T-helper 2 cell (primary cell): ENCODE measurements at regions not wholly inside any gene's neighbourhood (a gene's known extent, or its start where the extent isn't known, plus 50 kb on each side); places are given as distances from the start of the nearest gene placed in this dataset.

Experiments used
- DNase-seq, 5 experiments: peaks; one replicate each; pipeline versions ENCODE4 v3.0.0 to v3.0.0-alpha.2; 2012 to 2022

DNA sequence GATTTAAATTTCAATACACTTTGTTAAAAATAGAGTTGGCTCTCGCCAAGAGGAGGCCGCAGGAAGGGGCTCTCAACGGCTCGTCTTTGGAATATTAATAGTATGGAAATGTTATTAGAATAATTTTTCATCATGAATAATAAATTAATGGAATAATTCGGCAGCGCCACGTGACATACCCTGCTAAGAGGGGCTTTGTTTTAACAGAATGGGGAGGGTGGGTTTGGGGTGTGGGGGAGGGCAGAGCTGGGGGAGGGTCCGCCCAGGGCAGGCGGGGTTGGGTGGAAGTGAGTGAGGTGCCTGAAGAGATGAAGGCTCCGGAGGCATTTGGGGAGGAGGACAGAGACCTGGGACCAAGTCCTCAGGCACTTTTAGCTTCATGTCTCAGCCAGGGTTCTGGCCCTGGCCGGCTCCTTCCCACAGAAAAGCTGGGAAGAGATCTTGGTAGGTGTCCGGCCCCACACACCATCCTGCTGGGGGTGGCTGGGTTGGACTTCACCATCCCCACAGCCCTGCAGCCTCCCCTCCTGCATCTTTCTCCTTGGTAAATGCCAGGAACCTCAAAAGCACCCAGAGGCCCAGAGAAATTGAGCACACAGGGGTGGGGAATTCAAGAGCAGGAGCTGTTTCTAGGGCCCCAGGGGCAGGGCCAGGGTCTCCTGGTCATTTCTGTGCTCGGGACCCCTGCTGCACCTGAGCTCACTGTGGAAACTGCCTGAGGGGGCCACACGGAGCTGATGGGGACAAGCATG, 93.6 kb upstream of the BHLHE23 start:
- peak in 2 of 5 experiments; percentile 2 to 6 for DNase-seq

DNA sequence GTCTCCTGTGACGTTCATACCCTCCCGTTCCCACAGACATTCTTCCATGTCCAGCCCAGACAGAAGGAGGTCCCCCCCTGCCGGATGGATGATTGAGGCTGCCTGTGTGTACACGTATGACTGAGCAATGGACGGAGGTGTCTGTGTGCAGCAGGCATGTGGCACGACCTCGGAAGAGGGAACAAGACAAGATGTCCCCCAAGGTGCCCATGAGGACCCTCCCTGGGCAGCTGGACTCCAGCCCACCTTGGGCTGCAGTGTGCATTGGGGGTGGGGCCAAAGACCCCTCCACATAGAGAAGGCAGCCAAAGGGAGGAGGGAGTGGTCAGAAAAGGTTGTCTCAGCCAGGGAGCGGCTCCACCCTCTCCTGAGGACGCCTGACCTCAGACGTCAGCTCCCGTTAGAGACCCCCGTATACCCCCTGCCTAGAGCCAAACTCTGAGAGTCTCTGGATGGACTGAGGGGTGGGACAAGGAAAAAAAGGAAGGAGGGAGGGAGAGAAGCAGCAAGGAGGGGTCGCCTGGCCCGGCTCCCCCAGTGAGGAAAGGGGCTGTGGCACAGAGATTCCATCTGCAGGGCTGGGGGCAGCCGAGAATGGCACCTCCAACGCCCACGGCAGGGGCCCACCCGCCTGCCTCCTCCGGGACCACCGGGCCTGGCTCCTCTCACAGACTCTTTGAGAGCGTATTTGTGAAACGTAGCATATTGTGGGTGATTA, 92.9 kb upstream of the BHLHE23 start:
- no peak for DNase-seq

DNA sequence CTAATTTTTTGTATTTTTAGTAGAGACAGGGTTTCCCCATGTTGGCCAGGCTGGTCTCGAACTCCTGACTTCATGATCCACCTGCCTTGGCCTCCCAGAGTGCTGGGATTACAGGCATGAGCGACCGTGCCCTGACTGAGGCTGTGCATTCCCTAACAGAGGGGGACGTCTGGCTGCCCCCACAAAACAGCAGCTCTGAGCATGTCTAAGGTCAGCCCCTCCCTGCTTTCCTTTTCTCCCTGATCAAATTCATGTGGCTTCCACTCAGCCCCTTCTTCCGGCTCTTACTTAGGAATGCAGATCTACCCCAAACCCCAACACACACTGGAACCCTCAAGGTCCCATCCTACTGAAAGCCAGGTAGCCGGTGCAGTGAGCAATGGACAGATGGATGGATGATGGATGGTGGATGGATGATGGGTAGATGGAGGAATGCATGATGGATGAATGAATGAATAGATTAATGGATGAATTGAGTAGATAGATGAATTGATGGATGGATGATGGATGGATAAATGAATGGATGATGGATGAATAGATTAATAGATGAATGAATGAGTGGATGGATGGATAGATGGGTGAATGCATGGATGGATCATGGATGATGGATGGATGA, 91.5 kb upstream of the BHLHE23 start:
- no peak for DNase-seq

DNA sequence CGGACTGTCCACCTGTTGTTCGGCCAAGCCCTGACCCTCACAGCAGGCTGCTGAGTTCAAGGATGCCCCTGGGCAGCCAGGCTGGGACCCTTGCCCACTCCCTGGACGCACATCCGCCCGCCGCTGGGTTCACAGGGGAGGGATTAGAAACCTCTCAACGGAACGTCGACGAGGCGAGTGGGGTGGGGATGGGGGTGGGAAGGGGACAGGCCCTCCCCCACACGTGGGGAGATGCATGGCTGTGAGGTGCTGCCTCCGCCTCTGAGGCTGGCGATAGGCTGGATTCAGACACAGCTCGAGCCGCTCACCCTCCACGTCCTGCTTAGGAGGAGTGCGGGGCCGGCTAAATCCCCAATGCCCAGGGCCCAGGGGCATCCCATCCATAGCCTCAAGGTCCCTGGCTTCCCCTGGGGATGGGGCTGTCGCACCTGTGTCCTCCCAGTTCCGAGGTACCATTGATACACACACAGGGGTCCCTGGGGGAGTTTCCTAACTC, 90.6 kb upstream of the BHLHE23 start:
- DNase-seq = peak in 1 of 5 experiments; percentile 2

DNA sequence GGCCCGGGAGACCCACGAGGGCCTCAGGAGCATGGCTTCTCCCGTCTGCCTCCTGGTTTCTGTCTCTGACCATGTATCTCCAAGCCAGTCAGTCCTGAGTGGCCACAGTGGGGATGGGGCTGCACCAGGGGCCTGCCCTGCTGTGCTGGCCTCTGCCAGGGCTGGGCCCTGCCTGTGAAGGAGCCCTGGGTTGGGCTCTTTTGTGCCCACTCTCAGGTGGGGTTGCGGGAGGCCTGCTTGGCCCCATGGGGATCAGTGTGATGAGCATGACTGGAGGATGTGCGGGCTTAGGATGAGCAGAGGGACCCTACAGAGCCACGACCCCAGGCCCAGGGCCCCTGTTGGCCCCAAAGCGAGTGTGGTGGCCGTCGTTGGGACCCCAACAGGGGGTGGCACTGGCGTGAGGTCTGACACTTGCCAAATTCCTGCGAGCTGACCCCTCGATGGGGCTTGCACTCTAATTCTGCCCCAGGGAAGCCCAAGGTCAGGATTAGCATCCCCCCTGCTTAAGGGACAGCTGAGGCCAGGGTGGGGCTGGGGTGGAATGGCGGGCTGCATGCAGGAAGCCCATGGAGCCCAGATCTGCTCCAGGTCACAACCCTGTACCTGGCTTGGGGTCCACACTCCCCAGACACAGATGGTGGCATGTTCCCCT, 90.0 kb upstream of the BHLHE23 start:
- DNase-seq = peak in 1 of 5 experiments; percentile 0

DNA sequence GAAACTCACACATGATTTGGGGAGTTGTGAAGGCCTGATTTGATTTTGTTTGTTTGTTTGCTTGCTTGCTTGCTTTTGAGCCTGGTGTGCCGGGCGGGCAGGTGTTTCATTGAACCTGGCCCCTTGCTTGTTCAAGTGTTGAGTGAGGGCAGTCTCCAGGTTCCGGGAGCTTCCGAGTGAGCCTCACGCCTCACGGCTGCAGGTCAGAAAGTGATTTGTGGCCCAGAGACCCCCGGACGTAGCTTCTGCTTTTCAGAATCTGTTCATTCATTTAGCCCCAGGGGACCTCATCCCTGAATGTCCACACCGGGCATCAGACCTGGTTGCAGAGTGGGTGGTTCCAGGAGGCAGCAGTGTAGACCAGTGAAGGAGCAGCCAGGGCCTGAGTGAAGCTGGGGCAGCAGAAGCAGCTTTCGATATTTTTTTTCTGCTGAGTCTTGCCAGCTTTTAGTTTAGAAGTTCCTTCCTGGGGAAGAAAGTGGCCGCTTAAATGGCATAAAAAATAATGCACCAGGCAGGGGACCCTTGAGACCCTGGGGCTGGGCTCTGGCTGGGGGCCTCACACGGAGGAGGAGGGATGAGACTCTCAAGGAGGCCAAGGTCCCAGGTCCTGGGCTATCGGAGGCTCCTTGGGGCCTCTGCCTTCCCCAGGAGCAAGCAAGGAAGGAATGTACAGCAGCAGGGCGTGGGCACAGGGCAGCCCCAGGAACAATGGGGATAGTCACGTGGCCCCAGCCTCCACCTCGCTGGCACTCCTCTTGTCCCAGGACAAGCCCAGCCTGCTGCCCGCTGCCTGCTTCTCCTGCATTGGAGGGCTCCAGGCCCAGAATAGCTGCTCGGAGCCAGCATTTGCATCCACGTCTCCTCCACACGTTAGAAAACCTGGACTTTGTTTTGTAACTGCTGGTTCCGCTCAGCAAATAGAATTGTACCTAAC, 89.2 kb upstream of the BHLHE23 start:
- DNase-seq = peak in 1 of 5 experiments; percentile 1

DNA sequence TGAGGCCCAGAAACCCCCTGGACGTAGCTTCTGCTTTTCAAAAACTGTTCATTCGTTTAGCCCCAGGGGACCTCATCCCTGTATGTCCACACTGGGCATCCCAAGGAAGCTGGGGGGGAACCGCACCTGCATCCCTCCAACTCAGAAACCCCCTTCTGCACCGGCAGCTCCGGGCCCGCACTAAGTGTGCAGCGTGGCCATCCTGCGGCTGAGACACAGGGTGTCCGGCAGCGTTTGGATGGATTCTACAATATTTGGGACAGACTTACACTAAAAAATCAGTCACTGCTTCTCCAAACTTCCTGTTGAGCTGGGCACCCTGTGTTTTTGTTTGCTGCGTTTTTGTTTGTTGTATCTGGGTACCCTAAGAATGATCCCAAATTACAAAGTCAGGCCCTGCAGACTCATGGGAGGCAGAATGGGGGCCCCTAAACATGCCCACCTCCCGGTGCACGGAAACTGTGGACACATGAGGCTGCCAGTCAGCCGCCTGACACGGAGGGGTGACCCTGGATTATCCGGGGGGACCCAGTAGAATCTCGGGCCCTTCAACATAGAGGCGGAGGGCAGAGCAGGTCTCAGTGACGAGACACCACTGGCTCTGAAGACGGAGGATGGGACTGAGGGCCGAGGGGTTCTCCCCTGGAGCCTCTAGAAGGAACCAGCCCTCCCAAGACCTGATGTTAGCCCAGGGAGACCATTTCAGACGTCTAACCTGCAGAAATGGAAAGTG, 88.2 kb upstream of the BHLHE23 start:
- DNase-seq = no peak

DNA sequence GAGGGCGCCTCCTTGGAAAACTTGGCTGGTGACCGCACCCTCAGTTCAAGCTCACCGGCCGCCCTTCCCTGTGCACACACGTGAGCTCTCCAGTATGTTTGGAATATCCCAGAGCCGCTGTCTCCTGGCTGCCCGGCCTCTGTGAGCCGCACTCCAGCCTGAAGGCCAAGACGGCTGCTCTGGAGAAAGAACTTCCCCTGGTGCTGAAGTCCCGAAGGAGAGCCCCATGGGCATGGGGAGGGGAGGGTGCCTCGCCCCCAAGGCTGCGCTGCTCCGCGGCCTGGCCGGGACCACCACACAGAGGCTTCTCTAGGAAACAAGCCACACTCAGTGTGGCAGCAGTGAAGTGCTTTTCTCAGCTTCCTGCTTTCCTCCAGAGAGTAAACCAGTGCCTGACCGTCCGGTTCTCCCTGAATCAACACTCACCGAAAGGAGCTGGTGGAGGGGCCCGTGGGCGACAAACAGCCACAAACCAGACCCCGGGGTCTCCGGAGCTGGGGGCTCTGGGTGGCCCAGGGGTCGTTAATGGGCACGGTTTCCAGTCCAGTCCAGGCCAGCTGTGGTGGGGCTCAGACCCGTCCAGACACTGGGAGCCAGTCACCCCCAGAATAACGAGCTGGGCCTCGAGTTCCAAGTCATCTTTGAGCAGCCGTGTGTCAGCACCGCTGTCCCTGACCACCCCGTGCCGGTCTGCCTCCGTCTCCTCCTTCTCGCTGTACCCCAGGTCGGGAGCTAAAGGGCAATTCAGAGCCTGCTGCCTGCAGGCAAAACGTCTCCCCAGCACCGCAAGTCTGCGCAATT, 87.4 kb upstream of the BHLHE23 start:
- DNase-seq = no peak

DNA sequence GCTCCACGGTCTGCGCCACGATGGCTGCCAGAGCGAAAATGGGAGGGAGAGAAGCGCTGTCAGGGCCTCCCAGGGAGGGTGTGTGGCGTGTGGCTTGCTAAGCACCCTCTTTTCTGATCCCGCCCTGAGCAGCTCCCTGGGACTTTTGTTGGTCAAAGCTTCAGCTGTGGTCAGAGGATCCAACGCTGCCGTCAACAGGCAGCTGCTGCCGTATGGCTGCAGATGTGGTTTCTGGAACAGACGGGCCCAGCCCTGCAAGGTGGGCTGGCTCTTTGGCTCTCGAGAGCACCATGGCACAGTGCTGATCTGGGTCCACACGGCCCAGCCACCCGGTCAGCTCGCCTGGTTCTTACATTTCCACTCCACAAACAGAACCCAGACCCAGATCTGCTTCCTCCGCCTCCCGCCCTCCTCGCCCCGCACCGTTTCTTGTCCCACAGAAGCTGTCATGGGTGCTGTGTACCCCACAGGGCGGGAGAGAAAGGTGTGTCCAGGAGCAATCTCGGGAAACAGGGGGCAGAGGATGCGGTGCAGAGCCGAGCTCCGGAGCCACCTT, 86.0 kb upstream of the BHLHE23 start:
- no peak for DNase-seq

DNA sequence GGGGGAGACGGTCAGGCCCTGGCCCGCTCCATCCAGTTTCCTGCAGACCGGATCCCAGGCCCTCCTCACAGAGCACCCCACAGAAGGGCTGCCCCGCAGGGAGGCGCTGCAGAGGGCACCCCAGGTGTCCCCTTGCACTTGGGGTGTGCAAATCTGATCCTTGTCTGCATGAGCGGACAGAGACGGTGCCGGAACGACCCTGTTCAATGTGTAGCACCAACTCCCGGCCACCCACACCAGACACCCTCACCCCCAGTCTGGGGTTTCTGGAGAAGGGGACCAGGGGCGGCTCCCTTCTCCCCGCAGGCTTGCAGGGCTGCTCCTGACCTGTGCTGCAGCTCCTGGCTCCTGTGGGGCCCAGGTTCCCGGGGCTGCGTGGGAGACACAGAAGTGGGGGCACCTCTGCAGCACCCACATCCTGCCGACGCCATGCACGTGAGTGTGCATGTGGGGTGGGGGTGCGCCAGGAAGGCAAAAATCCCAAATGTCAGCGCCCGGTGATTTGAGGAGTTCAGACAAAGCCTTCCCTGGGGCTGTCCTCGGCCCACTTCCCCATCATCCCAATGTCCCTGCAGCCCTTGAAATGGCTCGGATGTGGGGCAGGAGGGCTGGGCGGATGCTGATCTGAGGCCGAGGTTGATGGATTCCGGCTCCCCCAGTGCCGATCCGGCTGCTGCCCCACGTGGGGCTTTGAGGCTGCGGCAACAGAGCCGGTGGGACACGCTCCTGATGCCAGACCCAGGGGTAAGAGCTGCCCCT, 85.3 kb upstream of the BHLHE23 start:
- DNase-seq = no peak

DNA sequence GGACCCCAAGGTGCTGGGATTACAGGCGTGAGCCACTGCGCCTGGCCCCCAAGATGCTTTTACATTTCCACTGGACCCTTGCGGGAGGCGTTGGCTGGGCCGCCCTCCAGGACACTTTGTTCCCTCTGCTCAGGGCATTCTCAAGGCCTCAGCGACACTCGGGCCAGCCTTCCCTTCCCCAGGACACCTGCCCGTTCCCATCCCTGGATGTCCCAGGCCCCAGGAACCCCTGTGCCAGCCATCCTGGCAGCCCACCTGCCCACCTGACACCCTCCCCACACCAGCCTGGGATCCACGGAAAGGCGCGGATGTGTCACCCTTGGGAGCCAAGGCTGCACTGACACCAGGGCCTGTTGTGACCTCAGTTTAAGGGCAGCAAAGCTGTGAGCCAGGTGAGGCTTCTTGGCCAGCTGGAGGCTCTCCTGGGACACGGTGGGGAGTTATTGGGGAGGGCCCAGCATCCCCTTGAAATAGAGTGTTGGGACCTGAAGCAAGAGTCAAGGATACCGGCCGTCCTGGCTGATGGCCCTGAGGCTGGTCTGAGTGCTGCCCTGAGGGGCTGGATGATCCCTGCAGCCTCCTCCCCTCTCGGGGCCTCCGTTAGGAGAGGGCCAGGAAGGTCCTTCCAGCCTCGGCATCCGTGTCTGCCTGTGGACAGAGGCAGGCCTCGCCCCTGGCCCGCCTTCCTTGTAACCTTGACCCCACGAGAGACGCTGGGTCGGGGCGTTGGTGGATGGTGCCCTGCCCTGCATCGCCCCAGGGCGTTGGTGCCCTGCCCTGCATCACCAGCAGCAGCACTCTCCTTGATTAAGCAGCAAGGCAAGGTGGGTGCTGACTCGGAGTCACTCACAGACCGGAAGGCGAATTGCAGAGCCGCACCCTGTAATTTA, 84.2 kb upstream of the BHLHE23 start:
- DNase-seq = peak in 2 of 5 experiments; percentile 1 to 2

DNA sequence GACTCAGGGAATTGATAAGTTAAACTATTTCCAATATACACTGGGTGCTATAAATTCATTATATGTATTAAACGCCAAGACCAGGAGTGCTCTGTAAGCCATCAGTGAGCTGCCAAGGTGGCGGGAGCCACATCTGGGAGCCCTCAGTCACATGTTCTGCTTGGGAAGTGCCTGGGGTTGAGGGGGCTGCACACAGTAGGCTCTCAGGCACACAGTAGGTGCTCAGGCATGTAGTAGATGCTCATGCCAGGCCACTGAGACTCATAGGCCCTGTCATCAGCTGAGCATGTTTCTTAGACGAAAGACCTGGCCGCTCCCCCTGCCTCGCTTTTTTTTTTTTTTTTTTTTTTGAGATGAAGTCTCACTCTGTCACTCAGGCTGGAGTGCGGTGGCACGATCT, 83.3 kb upstream of the BHLHE23 start:
- DNase-seq = no peak

DNA sequence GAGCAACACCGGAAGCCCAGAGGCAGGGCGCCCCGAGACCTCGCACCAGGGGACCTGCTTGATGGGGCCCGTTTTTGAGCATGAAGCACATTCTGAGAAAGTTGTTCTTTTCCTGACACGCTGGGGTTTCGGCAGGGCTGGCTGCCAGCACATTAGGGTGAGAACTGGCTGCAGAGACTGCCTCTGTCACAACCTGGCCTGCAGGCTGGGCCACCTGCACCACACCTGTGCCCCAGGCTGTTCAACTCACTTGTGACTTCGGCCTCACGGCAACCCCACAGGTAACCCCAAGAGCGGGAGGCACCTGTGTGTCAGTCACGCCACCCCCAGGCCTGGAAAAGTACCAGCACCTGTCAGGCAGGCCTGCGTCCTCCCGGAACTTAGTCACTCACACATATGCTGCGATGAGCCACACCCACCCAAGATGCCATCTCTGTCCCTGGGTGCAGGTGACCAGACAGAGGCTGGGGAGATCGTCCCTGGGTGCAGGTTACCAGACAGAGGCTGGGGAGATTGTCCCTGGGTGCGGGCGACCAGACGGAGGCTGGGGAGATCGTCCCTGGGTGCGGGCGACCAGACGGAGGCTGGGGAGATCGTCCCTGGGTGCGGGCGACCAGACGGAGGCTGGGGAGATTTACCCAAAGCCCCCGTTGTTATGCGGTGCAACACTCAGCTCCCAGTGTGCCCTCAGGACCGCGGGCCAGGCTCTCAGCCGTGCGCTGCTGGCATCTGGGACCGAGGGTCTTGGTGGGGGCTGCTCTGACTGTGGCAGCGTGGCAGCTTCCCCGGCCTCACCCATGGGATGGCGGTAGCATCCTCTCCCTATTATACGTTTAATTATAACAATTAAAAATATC, 82.5 kb upstream of the BHLHE23 start:
- peak in 2 of 5 experiments; percentile 2 for DNase-seq

DNA sequence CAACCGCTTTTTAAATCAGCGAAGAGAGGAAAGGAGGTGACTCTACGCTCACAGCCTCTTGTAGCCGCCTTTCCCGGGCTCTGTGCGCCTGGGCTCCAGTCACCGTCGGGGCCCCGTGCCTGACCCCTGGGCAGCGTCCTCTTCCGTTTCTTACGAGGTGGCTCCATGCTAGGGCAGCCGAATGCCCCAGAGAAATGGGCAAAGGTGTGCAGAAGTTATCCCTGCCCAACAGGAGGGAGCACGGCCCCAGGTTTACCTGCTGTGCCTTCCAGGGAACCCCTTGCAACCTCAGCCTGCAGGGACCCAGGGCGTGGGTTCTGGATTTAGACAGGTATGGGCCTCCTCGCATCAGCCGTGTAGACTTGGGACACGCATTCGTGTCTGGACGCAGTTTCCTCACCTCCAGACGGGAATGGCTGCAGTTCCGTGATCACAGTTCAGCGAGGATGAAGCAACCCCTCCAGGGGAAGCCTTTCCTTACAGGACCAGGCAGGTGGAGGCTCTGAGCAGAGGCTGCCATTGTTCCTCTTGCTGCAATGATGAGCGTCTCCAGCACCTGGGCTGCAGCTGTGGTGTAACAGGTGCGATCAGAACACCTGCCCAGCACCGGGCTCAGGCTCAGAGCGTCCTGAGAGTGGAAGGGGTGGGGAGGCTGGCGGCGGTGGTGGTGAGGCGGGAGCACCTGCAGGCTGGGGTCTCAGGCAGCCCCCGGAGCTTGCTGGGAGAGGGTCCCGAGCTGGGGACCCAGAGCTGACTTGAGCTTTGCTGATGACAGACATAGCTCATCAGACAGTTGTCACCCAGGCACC, 81.3 kb upstream of the BHLHE23 start:
- no peak for DNase-seq

DNA sequence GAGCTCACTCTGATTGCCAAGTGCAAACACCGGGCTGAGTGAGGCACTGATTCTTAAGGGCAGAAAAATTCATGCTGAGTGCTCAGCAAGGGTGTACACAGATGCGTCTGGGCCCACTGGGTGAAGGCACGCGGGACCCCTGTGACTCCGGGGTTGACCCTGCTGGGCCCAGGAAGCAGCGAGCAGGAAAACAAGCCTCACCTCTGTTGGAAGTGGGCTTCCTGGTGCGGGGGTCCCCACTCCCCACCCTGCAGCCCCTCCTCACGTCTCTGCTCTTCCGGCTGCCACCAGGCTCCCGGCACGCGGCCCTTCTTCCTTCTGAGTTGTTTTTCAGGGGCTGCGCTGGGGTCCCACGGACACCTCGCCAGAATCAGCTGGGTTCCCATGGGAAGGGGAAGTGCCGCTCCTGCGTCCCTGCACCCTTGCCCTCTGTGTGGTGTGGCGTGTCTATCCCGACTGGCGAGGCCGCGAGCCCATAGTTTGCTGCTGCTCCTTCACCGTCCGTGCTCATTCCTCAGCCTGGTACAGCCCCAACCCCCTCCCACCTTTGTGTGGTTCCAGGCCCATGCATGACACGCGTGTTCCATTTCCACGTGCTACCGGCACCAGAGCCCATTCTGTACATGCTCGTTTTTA, 80.6 kb upstream of the BHLHE23 start:
- no peak for DNase-seq
